Loucy (cell line): ENCODE measurements at regions not wholly inside any gene's neighbourhood (a gene's known extent, or its start where the extent isn't known, plus 50 kb on each side); places are given as distances from the start of the nearest gene placed in this dataset.

Source experiments
- H2AFZ ChIP-seq: fragments of 200-600 bp; sonication (generic); 2 replicates; pipeline ENCODE4 v1.6.0; 2016; ENCODE audit warnings: antibody characterized with exemption, mild to moderate bottlenecking, low read length, moderate library complexity
- H3F3A ChIP-seq: fragments of 200-600 bp; 2 replicates; pipeline ENCODE4 v1.6.0; 2016; ENCODE audit warnings: antibody characterized with exemption, low read depth, mild to moderate bottlenecking
- H3K27me3 ChIP-seq: fragments of 200-600 bp; sonication (generic); 2 replicates; pipeline ENCODE4 v1.6.1; 2014; ENCODE audit warnings: low read length, mild to moderate bottlenecking; ENCODE audit not compliant: insufficient read depth, poor library complexity, severe bottlenecking
- H3K36me3 ChIP-seq: fragments of 200-600 bp; sonication (generic); 2 replicates; pipeline ENCODE4 v1.6.1; 2016; ENCODE audit warnings: low read length; ENCODE audit not compliant: insufficient read depth
- H3K4me1 ChIP-seq: fragments of 200-600 bp; sonication (generic); 2 replicates; pipeline ENCODE4 v1.5.1; 2014; ENCODE audit warnings: low read length, mild to moderate bottlenecking; ENCODE audit not compliant: insufficient read depth, poor library complexity, severe bottlenecking
- H3K4me2 ChIP-seq: fragments of 200-600 bp; sonication (generic); 2 replicates; pipeline ENCODE4 v1.6.0; 2014; ENCODE audit warnings: antibody characterized with exemption, low read length, low read depth, mild to moderate bottlenecking; ENCODE audit not compliant: poor library complexity, severe bottlenecking
- H3K4me3 ChIP-seq: fragments of 200-600 bp; sonication (generic); 2 replicates; pipeline ENCODE4 v1.5.1; 2014; ENCODE audit warnings: low read length, mild to moderate bottlenecking, mixed read lengths; ENCODE audit not compliant: poor library complexity, severe bottlenecking
- H3K79me2 ChIP-seq: fragments of 200-600 bp; sonication (generic); 2 replicates; pipeline ENCODE4 v1.6.1; 2014; ENCODE audit warnings: low read length; ENCODE audit not compliant: insufficient read depth
- H3K9ac ChIP-seq: fragments of 200-600 bp; sonication (generic); 2 replicates; pipeline ENCODE4 v1.6.0; 2014; ENCODE audit warnings: mild to moderate bottlenecking, low read depth, low read length, moderate library complexity; ENCODE audit not compliant: poor library complexity, severe bottlenecking
- H3K9me2 ChIP-seq: fragments of 200-600 bp; sonication (generic); replicated peaks from 2 replicates; pipeline ENCODE4 v1.6.1; 2016; ENCODE audit warnings: low read depth, low read length, mixed read lengths
- H3K9me3 ChIP-seq: fragments of 200-600 bp; sonication (generic); 2 replicates; pipeline ENCODE4 v1.6.1; 2014; ENCODE audit warnings: mild to moderate bottlenecking, antibody characterized with exemption, low read length, low read depth; ENCODE audit not compliant: insufficient read depth
- H4K20me1 ChIP-seq: fragments of 200-600 bp; sonication (generic); 2 replicates; pipeline ENCODE4 v1.6.0; 2014; ENCODE audit warnings: antibody characterized with exemption, low read length, mild to moderate bottlenecking; ENCODE audit not compliant: insufficient read depth, poor library complexity, severe bottlenecking
- CTCF ChIP-seq: fragments of 200-600 bp; sonication (generic); conservative IDR thresholded peaks from 2 replicates; pipeline ENCODE4 v1.5.1; 2014; ENCODE audit warnings: mild to moderate bottlenecking, antibody characterized with exemption, low read length
- EZH2phosphoT487 ChIP-seq: fragments of 200-600 bp; IDR thresholded peaks from 2 replicates; pipeline ENCODE4 v1.6.1; 2018; ENCODE audit warnings: antibody characterized with exemption, mild to moderate bottlenecking, moderate library complexity, borderline replicate concordance

GRCh38 chr4:11566444-11567022 lies 137.8 kb upstream of the HS3ST1 start:
- no peaks in the 10 kb centered on the region for H4K20me1 ChIP-seq
- no peaks in the 10 kb centered on the region for H3K27me3 ChIP-seq
- no peak overlapping the region for H3K4me3 ChIP-seq
- H3K9me3 ChIP-seq = no peaks in the 10 kb centered on the region
- no peaks in the 10 kb centered on the region for H3K9me2 ChIP-seq
- H3K79me2 ChIP-seq = no peaks in the 10 kb centered on the region
- H3K4me2 ChIP-seq = no peak overlapping the region
- no peak overlapping the region for H3K9ac ChIP-seq
- TF ChIP-seq CTCF (no peak), EZH2phosphoT487 (no peak)
- no peaks in the 10 kb centered on the region for H3F3A ChIP-seq
- H2AFZ ChIP-seq = no peak overlapping the region
- H3K4me1 ChIP-seq = no peaks in the 10 kb centered on the region
- H3K36me3 ChIP-seq = no peaks in the 10 kb centered on the region

GRCh38 chr4:11565899-11566298 lies 137.2 kb upstream of the HS3ST1 start:
- Histone ChIP-seq H3K9me2 (no peaks in the 10 kb centered on the region), H4K20me1 (no peaks in the 10 kb centered on the region), H3K79me2 (no peaks in the 10 kb centered on the region), H3K27me3 (no peaks in the 10 kb centered on the region), H3F3A (no peaks in the 10 kb centered on the region), H3K9ac (no peak overlapping the region), H3K36me3 (no peaks in the 10 kb centered on the region), H2AFZ (no peak overlapping the region), H3K4me2 (no peak overlapping the region), H3K9me3 (no peaks in the 10 kb centered on the region), H3K4me3 (no peak overlapping the region), H3K4me1 (no peaks in the 10 kb centered on the region)
- TF ChIP-seq EZH2phosphoT487 (no peak), CTCF (no peak)

GRCh38 chr4:11565213-11565612 lies 136.5 kb upstream of the HS3ST1 start:
- H4K20me1 ChIP-seq = no peaks in the 10 kb centered on the region
- no peaks in the 10 kb centered on the region for H3K9me3 ChIP-seq
- H3K9ac ChIP-seq = no peak overlapping the region
- H3K4me2 ChIP-seq = no peak overlapping the region
- no peaks in the 10 kb centered on the region for H3K27me3 ChIP-seq
- H3K36me3 ChIP-seq = no peaks in the 10 kb centered on the region
- H3F3A ChIP-seq = no peaks in the 10 kb centered on the region
- H3K4me3 ChIP-seq = no peak overlapping the region
- H3K79me2 ChIP-seq = no peaks in the 10 kb centered on the region
- H3K4me1 ChIP-seq = no peaks in the 10 kb centered on the region
- H2AFZ ChIP-seq = no peak overlapping the region
- no peaks in the 10 kb centered on the region for H3K9me2 ChIP-seq
- TF ChIP-seq EZH2phosphoT487 (no peak), CTCF (no peak)
